HL-60 (cell line): ENCODE measurements at regions not wholly inside any gene's neighbourhood (a gene's known extent, or its start where the extent isn't known, plus 50 kb on each side); places are given as distances from the start of the nearest gene placed in this dataset.

Experiments used
- CTCF ChIP-seq: IDR thresholded peaks from one replicate; pipeline ENCODE4 v1.5.1; 2011; ENCODE audit warnings: low read length, control low read depth, inconsistent platforms; ENCODE audit not compliant: insufficient read depth
- GABPA ChIP-seq: IDR thresholded peaks from 2 replicates; pipeline ENCODE4 v1.6.1; 2012; ENCODE audit warnings: low read depth
- POLR2AphosphoS5 ChIP-seq: IDR thresholded peaks from 2 replicates; pipeline ENCODE4 v1.6.1; 2012; ENCODE audit warnings: low read depth
- SPI1 ChIP-seq: IDR thresholded peaks from 2 replicates; pipeline ENCODE4 v1.6.1; 2012; ENCODE audit warnings: low read depth, mild to moderate bottlenecking, borderline replicate concordance
- TF ChIP-seq, protein P1 (sequence below): IDR thresholded peaks from 2 replicates; pipeline ENCODE4 v1.6.1; 2012; ENCODE audit warnings: low read depth; ENCODE audit not compliant: insufficient replicate concordance

DNA sequence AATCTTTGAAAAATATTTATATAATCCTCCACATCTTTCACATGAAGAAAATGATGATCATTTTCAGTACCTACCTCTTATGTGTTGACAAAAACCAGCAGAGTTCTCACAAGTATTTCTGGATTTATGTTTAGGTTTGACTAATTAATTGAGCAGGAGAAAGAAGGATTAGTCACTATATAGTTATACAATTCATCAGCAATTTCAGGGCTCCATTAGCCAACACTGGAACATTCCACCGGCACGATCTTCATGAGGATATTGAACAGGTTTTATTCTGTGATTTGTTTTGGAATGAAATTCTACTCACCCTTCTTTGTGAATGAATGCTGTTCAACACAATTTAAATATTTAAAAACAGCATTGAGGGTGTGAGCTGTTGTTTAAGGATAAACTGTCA, 163.2 kb downstream of the SEM1 start:
- no peak for TF ChIP-seq CTCF
- TF ChIP-seq, protein P1, sequence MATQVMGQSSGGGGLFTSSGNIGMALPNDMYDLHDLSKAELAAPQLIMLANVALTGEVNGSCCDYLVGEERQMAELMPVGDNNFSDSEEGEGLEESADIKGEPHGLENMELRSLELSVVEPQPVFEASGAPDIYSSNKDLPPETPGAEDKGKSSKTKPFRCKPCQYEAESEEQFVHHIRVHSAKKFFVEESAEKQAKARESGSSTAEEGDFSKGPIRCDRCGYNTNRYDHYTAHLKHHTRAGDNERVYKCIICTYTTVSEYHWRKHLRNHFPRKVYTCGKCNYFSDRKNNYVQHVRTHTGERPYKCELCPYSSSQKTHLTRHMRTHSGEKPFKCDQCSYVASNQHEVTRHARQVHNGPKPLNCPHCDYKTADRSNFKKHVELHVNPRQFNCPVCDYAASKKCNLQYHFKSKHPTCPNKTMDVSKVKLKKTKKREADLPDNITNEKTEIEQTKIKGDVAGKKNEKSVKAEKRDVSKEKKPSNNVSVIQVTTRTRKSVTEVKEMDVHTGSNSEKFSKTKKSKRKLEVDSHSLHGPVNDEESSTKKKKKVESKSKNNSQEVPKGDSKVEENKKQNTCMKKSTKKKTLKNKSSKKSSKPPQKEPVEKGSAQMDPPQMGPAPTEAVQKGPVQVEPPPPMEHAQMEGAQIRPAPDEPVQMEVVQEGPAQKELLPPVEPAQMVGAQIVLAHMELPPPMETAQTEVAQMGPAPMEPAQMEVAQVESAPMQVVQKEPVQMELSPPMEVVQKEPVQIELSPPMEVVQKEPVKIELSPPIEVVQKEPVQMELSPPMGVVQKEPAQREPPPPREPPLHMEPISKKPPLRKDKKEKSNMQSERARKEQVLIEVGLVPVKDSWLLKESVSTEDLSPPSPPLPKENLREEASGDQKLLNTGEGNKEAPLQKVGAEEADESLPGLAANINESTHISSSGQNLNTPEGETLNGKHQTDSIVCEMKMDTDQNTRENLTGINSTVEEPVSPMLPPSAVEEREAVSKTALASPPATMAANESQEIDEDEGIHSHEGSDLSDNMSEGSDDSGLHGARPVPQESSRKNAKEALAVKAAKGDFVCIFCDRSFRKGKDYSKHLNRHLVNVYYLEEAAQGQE, result no peak
- no peak for TF ChIP-seq GABPA
- TF ChIP-seq POLR2AphosphoS5, result no peak
- TF ChIP-seq SPI1, result no peak
